ENCODE measurements at regions not wholly inside any gene's neighbourhood (a gene's known extent, or its start where the extent isn't known, plus 50 kb on each side); places are given as distances from the start of the nearest gene placed in this dataset.

DNA sequence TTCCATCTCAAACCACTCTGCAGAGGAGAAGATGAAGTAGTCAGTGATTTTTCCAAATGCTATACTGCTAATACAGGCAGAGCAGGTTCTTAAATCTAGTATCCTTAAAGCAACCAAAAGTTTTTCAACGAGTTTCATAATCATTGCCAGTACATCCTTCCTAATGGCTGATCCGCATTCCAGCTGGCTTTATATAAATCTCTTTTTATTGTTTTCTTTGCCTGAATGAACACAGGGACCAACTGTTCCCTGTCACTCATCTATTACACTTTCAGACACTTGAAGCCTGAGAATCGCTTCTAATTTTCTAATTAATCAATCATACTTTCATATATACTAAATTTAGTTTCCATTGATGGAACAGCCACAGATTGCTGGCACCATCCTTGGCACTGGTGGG lies 508.6 kb downstream of the RAB28 start:
- CTCF ChIA-PET (ENCODE audit: partially characterized antibody), result no interaction called here
- POLR2A ChIA-PET (ENCODE audit: partially characterized antibody), result no interaction called here
- Histone ChIP-seq H3K36me3 (ENCODE audit: control insufficient read depth in 2 of 4, insufficient read depth in 4 of 4, low read length in 3 of 4) (no peaks in the 10 kb centered on the region), H2BK5ac (ENCODE audit: low read depth, low read length) (no peak overlapping the region), H2AFZ (ENCODE audit: low read length) (no peak overlapping the region), H3K56ac (replicated peaks; ENCODE audit: insufficient read length, low read depth, low read length) (no peak overlapping the region), H3K18ac (ENCODE audit: extremely low read depth, low read length) (no peak overlapping the region), H3K9ac (replicated peaks in 1 of 4; ENCODE audit: extremely low read depth in 1 of 4, low read depth in 3 of 4, low read length in 3 of 4) (no peak overlapping the region), H2AK5ac (ENCODE audit: low read depth, low read length) (no peak overlapping the region), H4K20me1 (replicated peaks in 1 of 2; ENCODE audit: control insufficient read depth in 1 of 2, insufficient read depth in 2 of 2, low read length in 2 of 2) (no peaks in the 10 kb centered on the region), H4K91ac (replicated peaks; ENCODE audit: insufficient read length, low read length) (no peak overlapping the region), H2BK120ac (replicated peaks; ENCODE audit: low read depth, low read length) (no peak overlapping the region), H3K79me2 (ENCODE audit: control insufficient read depth in 1 of 2, insufficient read depth in 2 of 2, low read length in 2 of 2) (no peaks in the 10 kb centered on the region), H3K4ac (replicated peaks; ENCODE audit: insufficient read length, low read depth, low read length) (no peak overlapping the region), H3K9me3 (ENCODE audit: insufficient read depth in 2 of 2, low read depth in 1 of 2, low read length in 1 of 2) (no peaks in the 10 kb centered on the region), H3K79me1 (ENCODE audit: low read depth, low read length) (no peaks in the 10 kb centered on the region), H4K8ac (ENCODE audit: extremely low read depth, insufficient read depth, low read length) (no peak overlapping the region), H2BK15ac (ENCODE audit: low read length) (no peak overlapping the region), H2BK20ac (ENCODE audit: low read length) (no peak overlapping the region), H3K14ac (ENCODE audit: insufficient read length) (no peak overlapping the region), H3K23me2 (ENCODE audit: low read depth, low read length) (no peaks in the 10 kb centered on the region), H3K27me3 (replicated peaks in 1 of 4; ENCODE audit: control insufficient read depth in 3 of 4, extremely low read depth in 1 of 4, insufficient read depth in 3 of 4, low read length in 3 of 4) (no peaks in the 10 kb centered on the region), H3K23ac (ENCODE audit: insufficient read length) (no peak overlapping the region), H3K4me2 (ENCODE audit: insufficient read depth in 1 of 2, low read depth in 2 of 2, low read length in 2 of 2) (no peak overlapping the region), H2BK12ac (ENCODE audit: low read depth, low read length) (no peak overlapping the region), H3K4me1 (replicated peaks in 1 of 4; ENCODE audit: control insufficient read depth in 3 of 4, insufficient read depth in 4 of 4, low read length in 3 of 4) (no peaks in the 10 kb centered on the region), H3K4me3 (ENCODE audit: extremely low read depth in 1 of 4, insufficient read depth in 2 of 4, low read depth in 3 of 4, low read length in 4 of 4) (no peak overlapping the region), H3K27ac (ENCODE audit: low read depth, low read length) (no peak overlapping the region), H4K5ac (ENCODE audit: insufficient read length, low read depth, low read length) (no peak overlapping the region)
- DNase-seq (ENCODE audit: low read depth in 1 of 2, low spot score in 2 of 2), result no peak
- no peak for FAIRE-seq
- WGBS, 2 experiments (ENCODE audit: extremely low coverage in 1 of 2, insufficient coverage in 1 of 2, insufficient read length in 1 of 2, insufficient replicate concordance in 2 of 2, low coverage in 1 of 2, low lambda C conversion rate in 2 of 2, missing lambda C conversion rate in 1 of 2), result 86% methylated on average over 3 of the region's 3 CpGs; no CpG with 5 or more reads in 1 of the 2 experiments
- TF ChIP-seq YY1 (IDR thresholded peaks at IDR 0.05; ENCODE audit: low read depth, low read length), result no peak
- no peak for TF ChIP-seq SP1 (IDR thresholded peaks at IDR 0.05; ENCODE audit: low read depth, low read length)
- no peak for TF ChIP-seq CEBPB (IDR thresholded peaks at IDR 0.05; ENCODE audit: low read depth, low read length)
- TF ChIP-seq EP300 (IDR thresholded peaks at IDR 0.05; ENCODE audit: borderline replicate concordance in 1 of 2, low read depth in 2 of 2, low read length in 2 of 2), result no peak
- TF ChIP-seq EGR1 (IDR thresholded peaks at IDR 0.05; ENCODE audit: borderline replicate concordance, low read depth, low read length), result no peak
- TF ChIP-seq RAD21 (IDR thresholded peaks at IDR 0.05 in 1 of 2, conservative IDR thresholded peaks at IDR 0.05 in 1 of 2; ENCODE audit: low read depth in 2 of 2, low read length in 2 of 2), result no peak
- no peak for TF ChIP-seq SUZ12 (IDR thresholded peaks at IDR 0.05; ENCODE audit: low read length)
- no peak for TF ChIP-seq USF2 (IDR thresholded peaks at IDR 0.05; ENCODE audit: low read length)
- TF ChIP-seq SIX5 (IDR thresholded peaks at IDR 0.05; ENCODE audit: low read depth, low read length), result no peak
- TF ChIP-seq PHF8 (conservative IDR thresholded peaks at IDR 0.05; ENCODE audit: low read depth, low read length), result no peak
- TF ChIP-seq KDM4A (IDR thresholded peaks at IDR 0.05; ENCODE audit: low read depth, low read length, severe bottlenecking), result no peak
- no peak for TF ChIP-seq JUN (IDR thresholded peaks at IDR 0.05; ENCODE audit: low read depth, low read length)
- no peak for TF ChIP-seq E2F6 (IDR thresholded peaks at IDR 0.05)
